Suprapubic skin (tissue), 4 donors: ENCODE measurements at regions not wholly inside any gene's neighbourhood (a gene's known extent, or its start where the extent isn't known, plus 50 kb on each side); places are given as distances from the start of the nearest gene placed in this dataset.

Experiments
- EP300 ChIP-seq: sonication (generic); formaldehyde crosslinking; IDR thresholded peaks from one replicate; pipeline ENCODE4 v1.6.1; 2017; ENCODE audit warnings: antibody characterized with exemption
- POLR2A ChIP-seq, 2 donors: fragments of 450-650 bp; IDR thresholded peaks; one replicate each; pipeline ENCODE4 v1.6.1; 2017; ENCODE audit warnings: antibody characterized with exemption in 2 of 2, mild to moderate bottlenecking in 2 of 2, moderate library complexity in 2 of 2
- POLR2AphosphoS5 ChIP-seq, 3 donors: sonication (generic); formaldehyde crosslinking; IDR thresholded peaks; one replicate each; pipeline ENCODE4 v1.6.1; 2017; ENCODE audit warnings: antibody characterized with exemption in 3 of 3
- TF ChIP-seq, protein P1 (sequence below), 2 donors: fragments of 200-600 bp in 1 of 2; fragments of 450-650 bp in 1 of 2; sonication (generic) in 1 of 2; IDR thresholded peaks; one replicate each; pipeline ENCODE4 v1.5.1; 2016 to 2019; ENCODE audit warnings: antibody characterized with exemption in 2 of 2, mild to moderate bottlenecking in 1 of 2, moderate library complexity in 1 of 2

DNA sequence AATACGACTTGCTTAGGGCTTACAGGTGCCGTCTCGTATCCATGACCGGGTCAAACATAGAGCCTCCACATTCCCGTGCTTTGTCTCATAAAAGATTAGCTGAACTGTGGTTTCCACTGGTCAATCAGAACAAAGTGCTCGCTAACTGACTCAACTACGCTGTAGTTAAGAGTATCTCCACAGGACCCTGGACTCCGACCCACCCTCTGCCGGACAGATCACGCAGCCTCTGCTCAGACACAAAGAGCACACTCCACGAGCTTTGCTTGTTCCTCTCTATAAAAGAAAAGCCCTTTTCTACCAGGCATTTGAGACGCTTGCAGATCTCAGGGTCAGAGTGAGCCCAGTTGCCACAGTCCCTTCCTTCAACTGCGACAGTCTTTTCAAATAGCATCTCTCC, 298.7 kb upstream of the CDH4 start:
- TF ChIP-seq, protein P1, sequence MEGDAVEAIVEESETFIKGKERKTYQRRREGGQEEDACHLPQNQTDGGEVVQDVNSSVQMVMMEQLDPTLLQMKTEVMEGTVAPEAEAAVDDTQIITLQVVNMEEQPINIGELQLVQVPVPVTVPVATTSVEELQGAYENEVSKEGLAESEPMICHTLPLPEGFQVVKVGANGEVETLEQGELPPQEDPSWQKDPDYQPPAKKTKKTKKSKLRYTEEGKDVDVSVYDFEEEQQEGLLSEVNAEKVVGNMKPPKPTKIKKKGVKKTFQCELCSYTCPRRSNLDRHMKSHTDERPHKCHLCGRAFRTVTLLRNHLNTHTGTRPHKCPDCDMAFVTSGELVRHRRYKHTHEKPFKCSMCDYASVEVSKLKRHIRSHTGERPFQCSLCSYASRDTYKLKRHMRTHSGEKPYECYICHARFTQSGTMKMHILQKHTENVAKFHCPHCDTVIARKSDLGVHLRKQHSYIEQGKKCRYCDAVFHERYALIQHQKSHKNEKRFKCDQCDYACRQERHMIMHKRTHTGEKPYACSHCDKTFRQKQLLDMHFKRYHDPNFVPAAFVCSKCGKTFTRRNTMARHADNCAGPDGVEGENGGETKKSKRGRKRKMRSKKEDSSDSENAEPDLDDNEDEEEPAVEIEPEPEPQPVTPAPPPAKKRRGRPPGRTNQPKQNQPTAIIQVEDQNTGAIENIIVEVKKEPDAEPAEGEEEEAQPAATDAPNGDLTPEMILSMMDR (IDR thresholded peaks at IDR 0.05): no peak
- TF ChIP-seq POLR2AphosphoS5 (IDR thresholded peaks at IDR 0.05) (no peak), EP300 (no peak), POLR2A (IDR thresholded peaks at IDR 0.05) (no peak)
